Ishikawa (cell line): ENCODE measurements at regions not wholly inside any gene's neighbourhood (a gene's known extent, or its start where the extent isn't known, plus 50 kb on each side); places are given as distances from the start of the nearest gene placed in this dataset.

Source experiments
- EP300 ChIP-seq: IDR thresholded peaks from 2 replicates; pipeline ENCODE4 v1.6.1; 2012; ENCODE audit warnings: borderline replicate concordance
- FOXM1 ChIP-seq: IDR thresholded peaks from 2 replicates; pipeline ENCODE4 v1.6.1; 2012; ENCODE audit warnings: low read depth, borderline replicate concordance
- MAX ChIP-seq: IDR thresholded peaks from 2 replicates; pipeline ENCODE4 v1.6.1; 2012
- NFIC ChIP-seq: IDR thresholded peaks from 2 replicates; pipeline ENCODE4 v1.6.1; 2012
- REST ChIP-seq: IDR thresholded peaks from 2 replicates; pipeline ENCODE4 v1.6.1; 2012; ENCODE audit warnings: low read depth, mild to moderate bottlenecking
- TAF1 ChIP-seq: IDR thresholded peaks from 2 replicates; pipeline ENCODE4 v1.6.1; 2012; ENCODE audit warnings: low read depth, mild to moderate bottlenecking
- YY1 ChIP-seq: IDR thresholded peaks from 2 replicates; pipeline ENCODE4 v1.6.1; 2012; ENCODE audit warnings: low read depth
- TF ChIP-seq, protein P1 (sequence below): IDR thresholded peaks from 2 replicates; pipeline ENCODE4 v1.6.1; 2012

DNA sequence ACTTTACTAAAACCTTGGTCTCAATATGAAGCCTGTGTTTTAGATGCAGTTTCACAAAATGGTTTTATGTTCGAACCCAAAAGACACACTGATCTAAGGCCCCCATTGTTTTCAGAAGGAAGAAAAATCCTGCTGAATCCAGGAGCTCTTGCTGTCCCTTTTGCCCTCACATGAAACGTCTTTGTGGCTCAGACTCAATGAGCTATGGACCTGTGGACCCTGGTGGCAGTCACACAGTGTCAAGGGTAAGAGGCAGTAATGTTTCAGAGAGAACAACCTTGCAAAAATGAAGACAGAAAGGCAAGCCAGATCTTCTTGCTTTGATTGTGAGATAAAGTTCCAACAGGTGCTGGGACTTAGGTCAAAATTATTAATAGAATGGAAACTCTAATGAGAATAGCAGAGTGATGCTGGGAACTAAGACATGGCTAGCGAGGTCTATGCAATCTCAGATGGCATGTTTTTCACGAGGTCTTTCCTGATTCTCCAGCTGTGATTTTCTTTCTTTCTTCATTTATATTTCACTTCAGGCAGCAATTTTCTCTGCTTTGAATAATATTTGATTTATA lies 164.9 kb upstream of the SLC38A2 start:
- no peak for TF ChIP-seq MAX
- TF ChIP-seq, protein P1, sequence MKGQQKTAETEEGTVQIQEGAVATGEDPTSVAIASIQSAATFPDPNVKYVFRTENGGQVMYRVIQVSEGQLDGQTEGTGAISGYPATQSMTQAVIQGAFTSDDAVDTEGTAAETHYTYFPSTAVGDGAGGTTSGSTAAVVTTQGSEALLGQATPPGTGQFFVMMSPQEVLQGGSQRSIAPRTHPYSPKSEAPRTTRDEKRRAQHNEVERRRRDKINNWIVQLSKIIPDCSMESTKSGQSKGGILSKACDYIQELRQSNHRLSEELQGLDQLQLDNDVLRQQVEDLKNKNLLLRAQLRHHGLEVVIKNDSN = no peak
- no peak for TF ChIP-seq NFIC
- TF ChIP-seq YY1 = no peak
- TF ChIP-seq REST = no peak
- no peak for TF ChIP-seq EP300
- no peak for TF ChIP-seq TAF1
- TF ChIP-seq FOXM1 = no peak
